NB4 (cell line): ENCODE measurements at regions not wholly inside any gene's neighbourhood (a gene's known extent, or its start where the extent isn't known, plus 50 kb on each side); places are given as distances from the start of the nearest gene placed in this dataset.

ENCODE experiments used
- CTCF ChIP-seq: IDR thresholded peaks from one replicate; pipeline ENCODE4 v1.5.1; 2012; ENCODE audit warnings: low read depth, low read length
- MAX ChIP-seq: IDR thresholded peaks from 2 replicates; pipeline ENCODE4 v1.6.1; 2011; ENCODE audit warnings: low read depth, low read length
- MYC ChIP-seq: IDR thresholded peaks from 2 replicates; pipeline ENCODE4 v1.6.1; 2011; ENCODE audit warnings: low read depth, low read length
- POLR2A ChIP-seq: IDR thresholded peaks from 2 replicates; pipeline ENCODE4 v1.6.1; 2011; ENCODE audit warnings: mild to moderate bottlenecking; ENCODE audit not compliant: insufficient read length; ENCODE audit errors: extremely low read depth

DNA sequence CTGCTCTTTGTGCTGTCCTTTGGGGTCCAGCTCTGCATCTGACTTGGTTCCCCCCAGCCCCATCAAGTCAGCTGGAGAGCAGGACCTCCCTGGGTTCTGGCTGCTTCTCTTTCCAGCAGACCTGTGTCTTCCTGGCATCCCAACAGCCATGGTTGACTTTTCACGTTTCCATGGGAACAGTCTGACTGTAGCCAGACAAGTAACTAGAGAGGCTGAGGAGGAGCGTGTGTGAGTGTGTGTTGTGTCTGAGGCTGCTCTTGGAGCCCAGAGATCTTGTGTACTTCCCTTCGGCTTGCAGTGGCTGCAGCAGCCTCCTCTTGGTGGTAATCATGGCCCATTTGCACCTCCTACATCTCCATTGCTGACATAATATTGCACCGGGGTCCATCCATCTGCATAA, 332.0 kb downstream of the RPS24 start:
- TF ChIP-seq CTCF (no peak), POLR2A (no peak), MAX (no peak), MYC (no peak)
